GM12891 (cell line): ENCODE measurements at regions not wholly inside any gene's neighbourhood (a gene's known extent, or its start where the extent isn't known, plus 50 kb on each side); places are given as distances from the start of the nearest gene placed in this dataset.

Experiments used
- POLR2AphosphoS5 ChIP-seq: IDR thresholded peaks from 2 replicates; pipeline ENCODE4 v1.6.1; 2011; ENCODE audit warnings: low read depth, low read length, control low read depth
- TAF1 ChIP-seq: IDR thresholded peaks from 2 replicates; pipeline ENCODE4 v1.6.1; 2011; ENCODE audit warnings: low read depth, low read length, control low read depth

DNA sequence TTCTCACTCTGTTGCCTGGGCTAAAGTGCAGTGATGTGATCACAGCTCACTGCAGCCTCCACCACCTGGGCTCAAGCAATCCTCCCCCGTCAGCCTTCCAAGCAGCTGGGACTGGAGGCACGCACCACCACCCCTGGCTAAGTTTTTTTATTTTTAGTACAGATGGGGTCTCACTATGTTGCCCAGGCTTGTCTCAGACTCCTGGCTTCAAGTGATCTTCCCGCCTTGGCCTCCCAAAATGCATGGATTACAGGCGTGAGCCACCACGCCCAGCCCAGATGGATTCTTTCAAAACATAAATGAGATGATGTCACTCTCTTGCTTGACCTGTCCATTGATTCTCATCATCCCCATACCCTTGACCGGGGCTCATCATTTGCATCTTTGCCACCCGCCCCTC lies 72.6 kb upstream of the SLC6A6 start:
- TF ChIP-seq POLR2AphosphoS5, result no peak
- TF ChIP-seq TAF1, result no peak
